Right cardiac atrium (tissue), 5 donors: ENCODE measurements at regions not wholly inside any gene's neighbourhood (a gene's known extent, or its start where the extent isn't known, plus 50 kb on each side); places are given as distances from the start of the nearest gene placed in this dataset.

Experiments used
- ATAC-seq, 2 donors: fragments of 200-7000 bp; cut with Tn5 transposase; one replicate each; pipeline versions ENCODE4 v1.8.0 to v1.9.1; 2020; ENCODE audit warnings: moderate library complexity in 2 of 2, mild to moderate bottlenecking in 1 of 2
- DNase-seq, 3 donors: peaks; one replicate each; pipeline ENCODE4 v3.0.0-alpha.2; 2020
- H3K27ac ChIP-seq: one replicate; pipeline ENCODE4 v1.5.1; 2013; ENCODE audit warnings: mild to moderate bottlenecking, low read length, control low read depth, moderate library complexity
- H3K27me3 ChIP-seq: one replicate; pipeline ENCODE4 v1.6.1; 2013; ENCODE audit not compliant: control insufficient read depth, insufficient read depth
- H3K4me1 ChIP-seq: one replicate; pipeline ENCODE4 v1.6.1; 2013; ENCODE audit warnings: low read length; ENCODE audit not compliant: control insufficient read depth, insufficient read depth
- H3K4me3 ChIP-seq: one replicate; pipeline ENCODE4 v1.5.1; 2013; ENCODE audit warnings: low read length, control low read depth
- H3K9me3 ChIP-seq: one replicate; pipeline ENCODE4 v1.6.1; 2013; ENCODE audit warnings: low read length; ENCODE audit not compliant: control insufficient read depth
- WGBS: extraction: QIAGEN DNeasy Blood & Tissue Kit; methylation state at CpG from one replicate; pipeline ENCODE4 v1.1.7; 2013; 5-methylcytosine and 5-hydroxymethylcytosine counted together
- intact Hi-C, 4 donors: fragments of 100-400 bp; cut with DNase I; formaldehyde crosslinking; loops; one replicate each; pipeline versions ENCODE4 v1.11.0 to v1.14.0; 2022 to 2023
- donor health status: healthy with polysubstance abuse.
- donor health status: DM: no; HTN: yes; CAD: no.
- donor health status: DM: no; HTN: no; CAD: no.
- donor health status: DM: no; HTN: yes; CAD: no; lungs with severe emphysema.
- donor health status: DM: yes; HTN: yes; CAD: no.

DNA sequence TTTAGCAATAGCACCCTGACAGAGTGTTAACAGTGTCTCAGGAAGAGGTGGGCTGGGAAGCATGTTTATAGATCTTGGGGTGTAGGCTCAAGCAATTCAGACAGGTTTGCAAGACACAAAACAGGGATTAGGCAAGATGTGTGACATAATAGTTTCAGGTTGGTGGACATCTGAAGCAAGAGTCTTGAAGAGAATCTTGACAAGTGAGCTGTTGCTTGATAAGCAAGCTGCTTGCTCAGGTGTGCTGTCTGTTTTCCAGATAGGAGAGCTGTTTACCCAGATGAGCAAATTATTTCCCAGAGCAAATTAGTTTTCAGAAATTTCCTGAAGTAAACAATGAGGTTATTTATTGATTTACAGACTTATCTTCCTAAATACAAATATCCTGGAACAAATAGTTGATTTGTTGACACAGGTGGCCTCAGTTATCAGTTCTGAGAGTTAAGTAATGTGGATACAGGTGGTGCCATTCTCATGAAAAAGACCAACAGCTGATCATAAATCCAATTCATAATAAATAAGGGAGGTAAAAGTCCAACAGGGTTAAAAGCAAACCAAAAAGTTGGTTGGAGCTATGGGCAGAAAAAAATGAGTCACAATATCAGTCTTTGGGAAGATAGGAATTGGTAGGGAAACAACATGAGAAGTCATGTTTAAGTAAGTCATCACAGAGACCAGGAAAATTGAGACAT is 437.3 kb downstream of the TBL1XR1 start:
- Histone ChIP-seq H3K9me3 (no peaks in the 10 kb centered on the region), H3K27ac (no peak overlapping the region), H3K27me3 (no peaks in the 10 kb centered on the region), H3K4me3 (no peak overlapping the region), H3K4me1 (no peaks in the 10 kb centered on the region)
- intact Hi-C loops, result no loop called here
- no peak for ATAC-seq
- DNase-seq, result no peak

GRCh38 chr3:176757429-176757828 is 439.9 kb downstream of the TBL1XR1 start:
- Histone ChIP-seq H3K27ac (no peak overlapping the region), H3K9me3 (no peaks in the 10 kb centered on the region), H3K4me3 (no peak overlapping the region), H3K27me3 (no peaks in the 10 kb centered on the region), H3K4me1 (no peaks in the 10 kb centered on the region)
- ATAC-seq, result no peak
- no peak for DNase-seq
- intact Hi-C loops, result no loop called here

- Histone ChIP-seq H3K4me1 (no peaks in the 10 kb centered on the region), H3K9me3 (no peaks in the 10 kb centered on the region), H3K27ac (no peak overlapping the region), H3K27me3 (no peaks in the 10 kb centered on the region), H3K4me3 (no peak overlapping the region)
- DNase-seq (no peak), ATAC-seq (no peak)
- intact Hi-C loops, result no loop called here
- 91% methylated on average over 6 of the region's 6 CpGs for WGBS
Measured at GRCh38 chr3:176755977-176756376, 441.3 kb downstream of the TBL1XR1 start.

- no peaks in the 10 kb centered on the region for H3K27me3 ChIP-seq
- no peak overlapping the region for H3K27ac ChIP-seq
- no peak for ATAC-seq
- 96% methylated on average over 1 of the region's 1 CpG for WGBS
- no peaks in the 10 kb centered on the region for H3K4me1 ChIP-seq
- no peak overlapping the region for H3K4me3 ChIP-seq
- no peak for DNase-seq
- H3K9me3 ChIP-seq, result no peaks in the 10 kb centered on the region
- intact Hi-C loops, result no loop called here
Measured at GRCh38 chr3:176755552-176755951, 441.7 kb downstream of the TBL1XR1 start.

GRCh38 chr3:176741664-176742047 is 455.6 kb downstream of the TBL1XR1 start:
- no peak overlapping the region for H3K4me3 ChIP-seq

GRCh38 chr3:176740906-176741663 is 456.2 kb downstream of the TBL1XR1 start:
- Histone ChIP-seq H3K27me3 (no peaks in the 10 kb centered on the region), H3K4me1 (no peaks in the 10 kb centered on the region), H3K27ac (no peak overlapping the region), H3K9me3 (no peaks in the 10 kb centered on the region), H3K4me3 (no peak overlapping the region)
- ATAC-seq, result no peak
- DNase-seq, result no peak
- intact Hi-C loops, result no loop called here
- 77% methylated on average over 8 of the region's 8 CpGs for WGBS

More at GRCh38 chr3:176741664-176742047, 455.6 kb downstream of the TBL1XR1 start:
- H3K27me3 ChIP-seq, result no peaks in the 10 kb centered on the region
- H3K9me3 ChIP-seq, result no peaks in the 10 kb centered on the region
- H3K27ac ChIP-seq, result no peak overlapping the region
- H3K4me1 ChIP-seq, result no peaks in the 10 kb centered on the region
- ATAC-seq, result no peak
- intact Hi-C loops, result no loop called here
- WGBS, result 63% methylated on average over 2 of the region's 2 CpGs
- DNase-seq, result no peak

- Histone ChIP-seq H3K4me3 (no peak overlapping the region), H3K27me3 (no peaks in the 10 kb centered on the region), H3K27ac (no peak overlapping the region), H3K4me1 (no peaks in the 10 kb centered on the region), H3K9me3 (no peaks in the 10 kb centered on the region)
- no peak for DNase-seq
- intact Hi-C loops, result no loop called here
- WGBS, result 62% methylated on average over 2 of the region's 2 CpGs
- no peak for ATAC-seq
Measured at GRCh38 chr3:176739159-176739558, 458.1 kb downstream of the TBL1XR1 start.

DNA sequence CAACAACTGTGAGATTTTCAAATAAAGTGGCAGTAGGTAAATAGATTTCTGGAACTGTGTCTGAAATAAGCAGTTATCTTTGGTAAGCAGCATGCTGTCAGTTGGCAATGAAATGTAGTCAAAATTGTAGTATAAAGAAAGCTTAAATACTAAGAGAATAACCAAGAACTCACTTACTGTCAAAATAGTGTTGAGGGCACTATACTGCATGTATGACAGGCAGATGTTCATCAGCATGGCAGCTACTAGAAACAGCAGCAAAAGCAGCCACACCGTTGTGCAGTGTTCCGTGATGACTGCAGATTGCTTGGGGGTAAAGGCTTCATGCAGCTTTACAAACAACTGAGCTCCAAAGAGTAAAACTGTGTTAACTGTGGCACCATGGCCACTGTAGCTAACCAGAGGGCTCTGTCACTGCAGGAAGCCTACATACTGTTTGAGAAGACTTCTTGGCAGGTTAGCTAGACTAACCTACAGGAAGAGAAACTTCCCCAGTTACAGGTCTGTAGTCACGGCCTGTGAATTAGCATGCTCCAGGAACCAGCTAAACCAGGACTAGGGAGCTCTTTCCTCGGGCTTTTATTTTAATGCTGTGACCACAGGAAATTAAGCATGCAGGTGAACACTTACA is 459.7 kb downstream of the TBL1XR1 start:
- Histone ChIP-seq H3K9me3 (no peaks in the 10 kb centered on the region), H3K4me3 (no peak overlapping the region), H3K27me3 (no peaks in the 10 kb centered on the region), H3K27ac (no peak overlapping the region), H3K4me1 (no peaks in the 10 kb centered on the region)
- intact Hi-C loops, result no loop called here
- WGBS, result 73% methylated on average over 4 of the region's 4 CpGs
- ATAC-seq, result no peak
- no peak for DNase-seq

DNA sequence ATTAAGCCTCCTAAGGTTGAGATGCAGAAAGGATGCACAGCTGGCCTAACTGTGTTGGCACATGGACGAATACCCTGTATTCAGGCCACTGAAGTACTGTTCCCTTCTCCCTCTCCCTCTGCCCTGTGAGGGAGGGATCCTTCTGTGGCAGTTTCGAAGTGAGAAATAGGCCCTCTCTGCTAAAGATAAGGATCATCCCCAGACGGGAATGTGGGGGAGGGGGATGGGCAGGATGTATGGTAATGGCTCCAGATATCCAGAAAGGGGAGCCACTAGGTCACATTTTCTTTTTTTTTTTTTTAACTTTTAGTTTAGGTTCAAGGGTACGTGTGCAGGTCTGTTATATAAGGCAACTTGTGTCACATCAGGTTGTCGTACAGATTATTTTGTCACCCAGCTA is 463.1 kb downstream of the TBL1XR1 start:
- Histone ChIP-seq H3K9me3 (no peaks in the 10 kb centered on the region), H3K4me3 (no peak overlapping the region), H3K4me1 (no peaks in the 10 kb centered on the region), H3K27ac (no peak overlapping the region), H3K27me3 (no peaks in the 10 kb centered on the region)
- 60% methylated on average over 5 of the region's 5 CpGs for WGBS
- DNase-seq, result no peak
- ATAC-seq, result no peak
- intact Hi-C loops, result no loop called here

GRCh38 chr3:176724394-176724759 is 472.9 kb downstream of the TBL1XR1 start:
- no peak overlapping the region for H3K27ac ChIP-seq
- ATAC-seq (no peak), DNase-seq (no peak)
- H3K9me3 ChIP-seq, result no peaks in the 10 kb centered on the region
- H3K4me3 ChIP-seq, result no peak overlapping the region
- no peaks in the 10 kb centered on the region for H3K27me3 ChIP-seq
- intact Hi-C loops, result no loop called here
- H3K4me1 ChIP-seq, result no peaks in the 10 kb centered on the region

DNA sequence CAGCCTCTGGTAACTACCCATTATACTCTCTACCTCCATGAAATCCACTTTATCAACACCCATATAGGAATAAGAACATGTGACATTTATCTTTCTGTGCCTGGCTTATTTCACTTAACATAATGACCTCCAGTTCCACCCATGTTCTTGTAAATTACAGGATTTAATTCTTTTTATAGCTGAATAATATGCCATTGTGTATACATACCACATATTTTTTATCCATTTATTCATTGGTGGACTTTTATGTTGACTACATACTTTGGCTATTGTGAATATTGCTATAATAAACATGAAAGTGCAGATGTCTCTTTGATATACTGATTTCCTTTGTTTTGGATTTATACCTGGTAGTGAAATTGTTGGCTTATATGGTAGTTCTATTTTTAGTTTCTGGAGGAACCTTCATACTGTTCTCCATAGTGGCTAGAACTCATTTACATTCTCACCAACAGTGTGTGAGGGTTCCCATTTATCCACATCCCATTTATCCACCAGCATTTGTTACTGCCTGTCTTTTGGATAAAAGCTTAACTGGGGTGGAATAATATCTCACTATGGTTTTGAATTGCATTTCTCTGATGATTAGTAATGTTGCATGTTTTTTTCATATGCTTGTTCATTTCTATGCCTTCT is 473.4 kb downstream of the TBL1XR1 start:
- no peak overlapping the region for H3K27ac ChIP-seq
- no peak overlapping the region for H3K4me3 ChIP-seq
- DNase-seq (no peak), ATAC-seq (no peak)
- H3K4me1 ChIP-seq, result no peaks in the 10 kb centered on the region
- no peaks in the 10 kb centered on the region for H3K27me3 ChIP-seq
- no peaks in the 10 kb centered on the region for H3K9me3 ChIP-seq
- intact Hi-C loops, result no loop called here
